IPS DF 19.7 (cell line): ENCODE measurements at regions not wholly inside any gene's neighbourhood (a gene's known extent, or its start where the extent isn't known, plus 50 kb on each side); places are given as distances from the start of the nearest gene placed in this dataset.
"Not testable (repeated sequence)": the region's sequence is repeated elsewhere in the genome, so short reads cannot be mapped to it uniquely, and the experiment has no call there.

Experiments used
- DNase-seq: peaks from one replicate; pipeline ENCODE4 v3.0.0-alpha.2; 2013; ENCODE audit warnings: low read depth, low spot score

- no peak for DNase-seq
These were observed 262.9 kb upstream of the MAP2 start for GRCh38 chr2:209160800-209161588.

GRCh38 chr2:209162129-209162528, 261.7 kb upstream of the MAP2 start:
- DNase-seq, result no peak

GRCh38 chr2:209181984-209182383, 241.9 kb upstream of the MAP2 start:
- DNase-seq, result no peak

- DNase-seq, result not testable (repeated sequence)
These were observed 237.0 kb upstream of the MAP2 start for GRCh38 chr2:209186886-209187285.

GRCh38 chr2:209189893-209190292, 234.0 kb upstream of the MAP2 start:
- no peak for DNase-seq

GRCh38 chr2:209191139-209191538, 232.7 kb upstream of the MAP2 start:
- DNase-seq, result no peak

GRCh38 chr2:209194717-209195116, 229.1 kb upstream of the MAP2 start:
- no peak for DNase-seq

GRCh38 chr2:209208211-209208610, 215.6 kb upstream of the MAP2 start:
- no peak for DNase-seq

- DNase-seq, result no peak
These were observed 213.9 kb upstream of the MAP2 start for GRCh38 chr2:209209943-209210342.

GRCh38 chr2:209230560-209230959, 193.3 kb upstream of the MAP2 start:
- DNase-seq, result no peak

GRCh38 chr2:209236377-209236776, 187.5 kb upstream of the MAP2 start:
- peak; percentile 57 for DNase-seq

- no peak for DNase-seq
These were observed 184.9 kb upstream of the MAP2 start for GRCh38 chr2:209238765-209239584.

- no peak for DNase-seq
These were observed 184.3 kb upstream of the MAP2 start for GRCh38 chr2:209239585-209239938.

GRCh38 chr2:209240204-209240603, 183.6 kb upstream of the MAP2 start:
- DNase-seq, result no peak

- DNase-seq, result no peak
These were observed 170.3 kb upstream of the MAP2 start for GRCh38 chr2:209253544-209253943.

- DNase-seq, result no peak
These were observed 164.1 kb upstream of the MAP2 start for GRCh38 chr2:209259767-209260166.

- DNase-seq, result no peak
These were observed 163.6 kb upstream of the MAP2 start for GRCh38 chr2:209260281-209260680.

- not testable (repeated sequence) for DNase-seq
These were observed 162.3 kb upstream of the MAP2 start for GRCh38 chr2:209261366-209262053.

- no peak for DNase-seq
These were observed 154.8 kb upstream of the MAP2 start for GRCh38 chr2:209269024-209269423.

- no peak for DNase-seq
These were observed 147.8 kb upstream of the MAP2 start for GRCh38 chr2:209276000-209276399.

GRCh38 chr2:209277444-209277843, 146.4 kb upstream of the MAP2 start:
- DNase-seq, result no peak

- no peak for DNase-seq
These were observed 125.2 kb upstream of the MAP2 start for GRCh38 chr2:209298601-209299000.
